ENCODE measurements at regions not wholly inside any gene's neighbourhood (a gene's known extent, or its start where the extent isn't known, plus 50 kb on each side); places are given as distances from the start of the nearest gene placed in this dataset.

DNA sequence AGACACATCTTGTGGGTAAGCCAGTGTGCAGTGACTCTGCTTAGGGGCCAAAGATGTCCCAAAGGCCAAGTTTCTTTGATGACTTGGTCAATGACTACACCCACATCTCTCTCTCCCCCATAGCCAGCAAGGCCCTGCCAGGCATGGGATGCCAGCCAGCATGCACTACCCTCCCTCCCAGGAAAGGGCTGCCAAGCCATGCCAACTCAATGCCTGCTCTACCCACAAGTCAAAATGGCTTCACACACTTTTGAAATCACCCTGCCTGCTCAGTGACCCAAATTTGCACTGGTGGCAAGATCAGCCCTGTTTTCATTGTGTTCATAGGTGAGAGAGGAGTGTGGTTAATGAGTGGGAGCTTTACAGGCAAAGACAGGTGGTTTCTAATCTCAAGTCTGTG is 112.5 kb downstream of the MATN1 start:
- Histone ChIP-seq H3K4me3 (no peak overlapping the region), H3K27me3 (no peaks in the 10 kb centered on the region), H3K9me3 (no peaks in the 10 kb centered on the region), H3K4me1 (no peaks in the 10 kb centered on the region), H3K36me3 (no peaks in the 10 kb centered on the region), H3K27ac (no peak overlapping the region)
- ATAC-seq (ENCODE audit: low FRiP score in 2 of 2) (no peak), DNase-seq (no peak)
- TF ChIP-seq, protein P1, sequence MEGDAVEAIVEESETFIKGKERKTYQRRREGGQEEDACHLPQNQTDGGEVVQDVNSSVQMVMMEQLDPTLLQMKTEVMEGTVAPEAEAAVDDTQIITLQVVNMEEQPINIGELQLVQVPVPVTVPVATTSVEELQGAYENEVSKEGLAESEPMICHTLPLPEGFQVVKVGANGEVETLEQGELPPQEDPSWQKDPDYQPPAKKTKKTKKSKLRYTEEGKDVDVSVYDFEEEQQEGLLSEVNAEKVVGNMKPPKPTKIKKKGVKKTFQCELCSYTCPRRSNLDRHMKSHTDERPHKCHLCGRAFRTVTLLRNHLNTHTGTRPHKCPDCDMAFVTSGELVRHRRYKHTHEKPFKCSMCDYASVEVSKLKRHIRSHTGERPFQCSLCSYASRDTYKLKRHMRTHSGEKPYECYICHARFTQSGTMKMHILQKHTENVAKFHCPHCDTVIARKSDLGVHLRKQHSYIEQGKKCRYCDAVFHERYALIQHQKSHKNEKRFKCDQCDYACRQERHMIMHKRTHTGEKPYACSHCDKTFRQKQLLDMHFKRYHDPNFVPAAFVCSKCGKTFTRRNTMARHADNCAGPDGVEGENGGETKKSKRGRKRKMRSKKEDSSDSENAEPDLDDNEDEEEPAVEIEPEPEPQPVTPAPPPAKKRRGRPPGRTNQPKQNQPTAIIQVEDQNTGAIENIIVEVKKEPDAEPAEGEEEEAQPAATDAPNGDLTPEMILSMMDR (IDR thresholded peaks at IDR 0.05), result no peak
- no peak for TF ChIP-seq POLR2AphosphoS5 (IDR thresholded peaks at IDR 0.05)
- no peak for TF ChIP-seq POLR2A (IDR thresholded peaks at IDR 0.05)
- TF ChIP-seq EP300 (IDR thresholded peaks at IDR 0.05), result no peak

DNA sequence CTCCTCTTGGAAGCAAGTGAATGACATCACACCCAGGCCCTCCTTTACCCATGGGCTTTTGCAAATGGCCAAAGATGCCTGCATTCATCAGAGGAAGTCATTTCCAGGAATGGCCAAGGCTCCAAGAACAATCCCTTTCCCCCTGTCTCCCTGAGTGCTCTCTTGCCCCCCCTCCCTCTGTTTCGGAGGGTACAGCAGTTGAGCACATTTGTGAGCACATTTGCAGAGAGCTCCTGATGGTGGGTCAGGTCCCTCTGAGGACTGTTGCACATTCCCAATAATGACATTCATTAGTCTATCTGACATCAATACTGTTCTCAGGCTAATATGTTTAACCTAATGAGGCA is 113.4 kb downstream of the MATN1 start:
- WGBS, 2 donors, result 41 to 55% methylated on average over 1 of the region's 1 CpG
- Histone ChIP-seq H3K27ac (no peak overlapping the region), H3K4me1 (no peaks in the 10 kb centered on the region), H3K27me3 (no peaks in the 10 kb centered on the region), H3K4me3 (no peak overlapping the region), H3K9me3 (no peaks in the 10 kb centered on the region), H3K36me3 (no peaks in the 10 kb centered on the region)
- TF ChIP-seq, protein P1 (IDR thresholded peaks at IDR 0.05), result no peak
- TF ChIP-seq POLR2A (IDR thresholded peaks at IDR 0.05) (no peak), POLR2AphosphoS5 (IDR thresholded peaks at IDR 0.05) (no peak), EP300 (IDR thresholded peaks at IDR 0.05) (no peak)
- ATAC-seq (ENCODE audit: low FRiP score in 2 of 2), result no peak
- DNase-seq, result no peak

DNA sequence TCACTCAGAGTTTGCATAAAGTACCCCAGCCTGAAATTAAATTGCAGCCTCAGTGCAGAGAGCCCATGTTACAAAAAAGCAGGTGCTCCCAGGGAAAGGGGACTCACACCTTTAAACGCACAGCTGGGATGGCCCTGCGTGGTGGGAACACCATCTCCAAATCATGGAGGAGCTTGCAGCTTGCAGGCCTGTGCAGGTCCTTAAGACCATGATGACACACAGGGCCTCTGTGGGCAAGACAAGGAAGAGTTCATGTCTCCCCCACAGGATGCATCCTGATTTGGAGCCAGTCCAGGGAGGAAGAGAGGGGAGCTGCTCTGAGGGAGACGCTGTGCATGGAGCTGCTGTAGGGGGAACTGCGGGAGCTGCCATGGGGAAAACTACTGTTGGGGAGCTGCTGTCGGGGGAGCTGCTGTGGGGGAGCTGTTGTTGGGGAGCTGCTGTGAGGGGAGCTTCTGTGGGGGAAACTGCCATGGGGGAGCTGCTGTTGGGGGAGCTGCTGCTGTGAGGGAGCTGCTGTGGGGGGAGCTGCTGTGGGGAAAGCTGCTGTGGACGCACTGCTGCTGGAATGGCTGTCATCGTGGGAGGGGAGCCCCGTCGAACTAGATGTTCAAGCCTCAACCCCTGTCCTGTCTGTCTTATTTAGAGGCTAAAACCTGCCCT is 113.9 kb downstream of the MATN1 start:
- TF ChIP-seq, protein P1 (IDR thresholded peaks at IDR 0.05), result no peak
- TF ChIP-seq POLR2A (IDR thresholded peaks at IDR 0.05), result no peak
- no peak for TF ChIP-seq POLR2AphosphoS5 (IDR thresholded peaks at IDR 0.05)
- TF ChIP-seq EP300 (IDR thresholded peaks at IDR 0.05), result no peak
- Histone ChIP-seq H3K27ac (no peak overlapping the region), H3K4me3 (no peak overlapping the region), H3K36me3 (no peaks in the 10 kb centered on the region), H3K9me3 (no peaks in the 10 kb centered on the region), H3K27me3 (no peaks in the 10 kb centered on the region), H3K4me1 (no peaks in the 10 kb centered on the region)
- ATAC-seq (ENCODE audit: low FRiP score in 2 of 2) (no peak), DNase-seq (no peak)
- 51 to 72% methylated on average over 5 to 9 of the region's 9 CpGs for WGBS, 2 donors

DNA sequence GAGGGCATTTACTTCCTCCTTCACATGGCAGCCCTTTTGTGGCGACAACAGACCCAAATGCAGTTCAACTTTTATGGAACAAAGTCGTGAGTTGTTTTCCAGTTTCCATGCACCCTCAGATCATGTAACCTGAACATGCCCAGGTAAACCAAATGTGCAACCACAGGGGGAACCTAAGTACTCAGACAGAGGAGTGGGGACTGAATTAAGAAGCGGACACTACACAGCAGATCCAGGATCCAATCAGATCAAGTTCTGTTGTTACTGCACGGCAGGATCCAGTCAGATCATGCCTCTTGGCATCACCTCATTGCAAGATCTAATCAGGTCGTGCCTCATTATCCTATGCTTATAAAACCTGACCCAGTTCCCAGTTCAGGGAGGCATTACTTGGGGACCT is 115.7 kb downstream of the MATN1 start:
- no peak for ATAC-seq (ENCODE audit: low FRiP score in 2 of 2)
- no peaks in the 10 kb centered on the region for H3K27me3 ChIP-seq
- no peak overlapping the region for H3K4me3 ChIP-seq
- TF ChIP-seq EP300 (IDR thresholded peaks at IDR 0.05) (no peak), POLR2A (IDR thresholded peaks at IDR 0.05) (no peak), POLR2AphosphoS5 (IDR thresholded peaks at IDR 0.05) (no peak)
- TF ChIP-seq, protein P1 (IDR thresholded peaks at IDR 0.05), result no peak
- 61 to 67% methylated on average over 5 of the region's 5 CpGs for WGBS, 2 donors
- H3K4me1 ChIP-seq, result no peaks in the 10 kb centered on the region
- DNase-seq, result no peak
- H3K36me3 ChIP-seq, result no peaks in the 10 kb centered on the region
- H3K27ac ChIP-seq, result no peak overlapping the region
- H3K9me3 ChIP-seq, result no peaks in the 10 kb centered on the region

DNA sequence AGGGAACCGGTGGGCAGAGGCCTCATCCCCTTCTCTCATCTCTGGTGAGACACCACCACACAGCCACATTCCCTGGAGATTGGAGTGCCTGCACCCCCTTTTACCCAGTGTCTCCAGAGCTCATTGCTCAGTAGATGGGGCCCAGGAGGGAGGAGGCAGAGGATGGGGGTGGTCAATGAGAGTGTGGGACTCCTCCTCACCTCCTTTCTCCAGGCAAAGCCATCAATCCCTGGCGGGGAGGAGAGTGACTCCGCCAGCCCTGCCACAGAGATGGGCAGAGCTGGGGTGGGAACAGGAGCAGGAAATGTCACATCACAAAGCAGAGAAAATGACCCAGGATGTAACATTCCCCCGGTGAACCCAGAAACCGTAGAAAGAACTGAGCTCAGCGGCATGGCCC is 117.2 kb downstream of the MATN1 start:
- TF ChIP-seq POLR2A (IDR thresholded peaks at IDR 0.05), result no peak
- no peak for TF ChIP-seq POLR2AphosphoS5 (IDR thresholded peaks at IDR 0.05)
- TF ChIP-seq, protein P1 (IDR thresholded peaks at IDR 0.05), result no peak
- no peak for TF ChIP-seq EP300 (IDR thresholded peaks at IDR 0.05)
- 40 to 43% methylated on average over 6 of the region's 6 CpGs for WGBS, 2 donors
- H3K27ac ChIP-seq, result no peak overlapping the region
- H3K4me1 ChIP-seq, result no peaks in the 10 kb centered on the region
- H3K9me3 ChIP-seq, result no peaks in the 10 kb centered on the region
- ATAC-seq (ENCODE audit: low FRiP score in 2 of 2) (peak in 1 of 2 donors; percentile 7), DNase-seq (no peak)
- no peak overlapping the region for H3K4me3 ChIP-seq
- no peaks in the 10 kb centered on the region for H3K36me3 ChIP-seq
- H3K27me3 ChIP-seq, result no peaks in the 10 kb centered on the region

Measured in upper lobe of left lung (tissue), 6 donors.